NCI-H1930 (cell line): ENCODE measurements at regions not wholly inside any gene's neighbourhood (a gene's known extent, or its start where the extent isn't known, plus 50 kb on each side); places are given as distances from the start of the nearest gene placed in this dataset.
"Not testable (repeated sequence)": the region's sequence is repeated elsewhere in the genome, so short reads cannot be mapped to it uniquely, and the experiment has no call there.

Source experiments
- DNase-seq, 2 experiments: peaks; one replicate each; lab custom pipeline; 2025; lab: John Stamatoyannopoulos, UW

GRCh38 chr9:89841456-89841855 lies 236.6 kb downstream of the GADD45G start:
- no peak for DNase-seq

GRCh38 chr9:89842267-89842768 lies 237.5 kb downstream of the GADD45G start:
- no peak for DNase-seq

- no peak for DNase-seq
Observed at GRCh38 chr9:89843074-89843473, 238.3 kb downstream of the GADD45G start.

- no peak for DNase-seq
Observed at GRCh38 chr9:89843591-89843990, 238.8 kb downstream of the GADD45G start.

GRCh38 chr9:89844075-89844474 lies 239.3 kb downstream of the GADD45G start:
- DNase-seq = no peak

- DNase-seq = no peak
Observed at GRCh38 chr9:89844535-89844934, 239.7 kb downstream of the GADD45G start.

GRCh38 chr9:89845321-89845720 lies 240.5 kb downstream of the GADD45G start:
- DNase-seq = no peak

- DNase-seq = no peak
Observed at GRCh38 chr9:89845862-89846261, 241.1 kb downstream of the GADD45G start.

GRCh38 chr9:89848060-89849040 lies 243.5 kb downstream of the GADD45G start:
- no peak for DNase-seq

- DNase-seq = no peak
Observed at GRCh38 chr9:89849096-89849495, 244.3 kb downstream of the GADD45G start.

GRCh38 chr9:89850153-89850552 lies 245.3 kb downstream of the GADD45G start:
- no peak for DNase-seq

GRCh38 chr9:89850631-89851325 lies 246.0 kb downstream of the GADD45G start:
- no peak for DNase-seq

- DNase-seq = no peak
Observed at GRCh38 chr9:89853161-89853560, 248.3 kb downstream of the GADD45G start.

GRCh38 chr9:89853931-89854330 lies 249.1 kb downstream of the GADD45G start:
- DNase-seq = no peak

- no peak for DNase-seq
Observed at GRCh38 chr9:89854715-89855475, 250.1 kb downstream of the GADD45G start.

GRCh38 chr9:89856296-89856695 lies 251.5 kb downstream of the GADD45G start:
- DNase-seq = not testable (repeated sequence)

- not testable (repeated sequence) for DNase-seq
Observed at GRCh38 chr9:89856950-89857349, 252.1 kb downstream of the GADD45G start.

- not testable (repeated sequence) for DNase-seq
Observed at GRCh38 chr9:89859842-89860241, 255.0 kb downstream of the GADD45G start.

GRCh38 chr9:89861371-89861770 lies 256.6 kb downstream of the GADD45G start:
- DNase-seq = not testable (repeated sequence)

- no peak for DNase-seq
Observed at GRCh38 chr9:89862316-89862715, 257.5 kb downstream of the GADD45G start.

GRCh38 chr9:89863141-89863540 lies 258.3 kb downstream of the GADD45G start:
- no peak for DNase-seq

GRCh38 chr9:89863837-89864236 lies 259.0 kb downstream of the GADD45G start:
- DNase-seq = no peak
